Endothelial cell of umbilical vein (primary cell): ENCODE measurements at regions not wholly inside any gene's neighbourhood (a gene's known extent, or its start where the extent isn't known, plus 50 kb on each side); places are given as distances from the start of the nearest gene placed in this dataset.

Experiments
- BruUV-seq: library from RNA; stranded (reverse); fragments of 400-500 nt; replicated peaks from 2 replicates; lab custom pipeline; 2021; lab: Mats Ljungman, UMichigan
- CTCF ChIA-PET: fragments of 300-600, 350-600 bp; sonication (Branson Sonifier 250); formaldehyde crosslinking; loops from one replicate; lab custom pipeline; 2021; ENCODE audit warnings: antibody characterized with exemption, inconsistent platforms; lab: Charles Lee
- POLR2A ChIA-PET: fragments of 300-600, 350-600 bp; sonication (Branson Sonifier 250); formaldehyde crosslinking; loops from one replicate; lab custom pipeline; 2021; ENCODE audit warnings: antibody characterized with exemption, inconsistent platforms; lab: Charles Lee
- DNase-seq: peaks from one replicate; pipeline ENCODE4 v3.0.0-alpha.2; 2011; ENCODE audit warnings: low read depth, low spot score
- FAIRE-seq: peaks from 2 replicates; lab custom pipeline; 2011; peaks lifted over from hg19 to GRCh38; lab: Jason Lieb, UNC
- H2AFZ ChIP-seq: 2 replicates; pipeline ENCODE4 v1.6.0; 2012; ENCODE audit warnings: low read depth, low read length, control low read depth, inconsistent platforms
- H3K27ac ChIP-seq: 2 replicates; pipeline ENCODE4 v1.5.1; 2011; ENCODE audit warnings: low read depth, mild to moderate bottlenecking, control low read depth, low read length, moderate library complexity; ENCODE audit not compliant: insufficient read depth
- H3K27me3 ChIP-seq, 2 experiments: 2 replicates each; pipeline versions ENCODE4 v1.6.0 to v1.6.1; 2011; ENCODE audit warnings: low read length in 2 of 2, mixed read lengths in 1 of 2; ENCODE audit not compliant: control insufficient read depth in 2 of 2, insufficient read depth in 2 of 2
- H3K36me3 ChIP-seq, 2 experiments: 2 replicates in 1 of 2; 3 replicates in 1 of 2; pipeline ENCODE4 v1.5.1; 2011; ENCODE audit warnings: low read length in 2 of 2, mild to moderate bottlenecking in 1 of 2, moderate library complexity in 1 of 2; ENCODE audit not compliant: control insufficient read depth in 2 of 2, insufficient read depth in 2 of 2; ENCODE audit errors: extremely low read depth in 1 of 2
- H3K4me1 ChIP-seq: 3 replicates; pipeline ENCODE4 v1.5.1; 2011; ENCODE audit warnings: mild to moderate bottlenecking, low read length; ENCODE audit not compliant: control insufficient read depth, insufficient read depth; ENCODE audit errors: extremely low read depth
- H3K4me2 ChIP-seq: 2 replicates; pipeline ENCODE4 v1.6.1; 2011; ENCODE audit warnings: low read length, control low read depth, mixed read lengths; ENCODE audit not compliant: insufficient read depth
- H3K4me3 ChIP-seq, 3 experiments: fragments of 200-600 bp in 1 of 3; sonication (generic), shearing (Covaris generic) in 1 of 3; replicated peaks in 1 of 3; 2 replicates each; pipeline ENCODE4 v1.5.1; 2011 to 2016; ENCODE audit warnings: control low read depth in 3 of 3, low read length in 3 of 3, mild to moderate bottlenecking in 2 of 3, inconsistent platforms in 1 of 3, low read depth in 1 of 3, moderate library complexity in 1 of 3; ENCODE audit not compliant: insufficient read depth in 1 of 3
- H3K79me2 ChIP-seq: 2 replicates; pipeline ENCODE4 v1.6.0; 2012; ENCODE audit warnings: low read length, inconsistent platforms; ENCODE audit not compliant: control insufficient read depth, insufficient read depth
- H3K9ac ChIP-seq: replicated peaks from 2 replicates; pipeline ENCODE3; 2011; ENCODE audit warnings: low read length, control low read depth; ENCODE audit not compliant: insufficient read depth; ENCODE audit errors: extremely low read depth
- H3K9me1 ChIP-seq: replicated peaks from 3 replicates; pipeline ENCODE4 v1.6.0; 2011; ENCODE audit warnings: mild to moderate bottlenecking, low read length; ENCODE audit not compliant: control insufficient read depth, insufficient read depth; ENCODE audit errors: extremely low read depth
- H3K9me3 ChIP-seq: replicated peaks from 2 replicates; pipeline ENCODE4 v1.5.1; 2012; ENCODE audit warnings: low read length, inconsistent platforms; ENCODE audit not compliant: control insufficient read depth, insufficient read depth
- H4K20me1 ChIP-seq: replicated peaks from 2 replicates; pipeline ENCODE3; 2011; ENCODE audit warnings: mild to moderate bottlenecking, low read length; ENCODE audit not compliant: control insufficient read depth, insufficient read depth; ENCODE audit errors: extremely low read depth
- CTCF ChIP-seq, 2 donors: IDR thresholded peaks; 1 replicate in 1 of 2; 2 replicates in 1 of 2; pipeline ENCODE4 v1.5.1; 2011; ENCODE audit warnings: low read length in 2 of 2, mild to moderate bottlenecking in 2 of 2, moderate library complexity in 2 of 2, control low read depth in 1 of 2, inconsistent platforms in 1 of 2, low read depth in 1 of 2; ENCODE audit not compliant: insufficient read depth in 1 of 2; ENCODE audit errors: extremely low read depth in 1 of 2
- EZH2 ChIP-seq: IDR thresholded peaks from 2 replicates; pipeline ENCODE4 v1.6.1; 2012; ENCODE audit warnings: borderline replicate concordance, low read depth, mild to moderate bottlenecking, moderate library complexity, low read length, inconsistent platforms; ENCODE audit not compliant: severe bottlenecking
- FOS ChIP-seq: IDR thresholded peaks from 2 replicates; pipeline ENCODE4 v1.6.1; 2011; ENCODE audit warnings: mild to moderate bottlenecking, low read length, moderate library complexity, borderline replicate concordance; ENCODE audit not compliant: insufficient read depth
- GATA2 ChIP-seq: IDR thresholded peaks from 2 replicates; pipeline ENCODE4 v1.7.0; 2011; ENCODE audit warnings: low read depth, mild to moderate bottlenecking, moderate library complexity, mixed read lengths, low read length; ENCODE audit not compliant: insufficient read length, insufficient read depth
- JUN ChIP-seq: IDR thresholded peaks from 2 replicates; pipeline ENCODE4 v1.6.1; 2011; ENCODE audit warnings: borderline replicate concordance, low read depth; ENCODE audit not compliant: insufficient read length, insufficient read depth
- MAX ChIP-seq: IDR thresholded peaks from 2 replicates; pipeline ENCODE4 v1.6.1; 2011; ENCODE audit not compliant: insufficient read depth, insufficient read length
- MYC ChIP-seq: IDR thresholded peaks from one replicate; pipeline ENCODE4 v1.6.1; 2011; ENCODE audit warnings: mild to moderate bottlenecking, low read depth, low read length
- POLR2A ChIP-seq: IDR thresholded peaks from 2 replicates; pipeline ENCODE4 v1.6.1; 2012; ENCODE audit warnings: low read depth, mild to moderate bottlenecking, control low read depth, low read length
- POLR2AphosphoS5 ChIP-seq: IDR thresholded peaks from 2 replicates; pipeline ENCODE4 v1.6.1; 2012; ENCODE audit warnings: low read depth, mild to moderate bottlenecking, control low read depth, low read length, moderate library complexity; ENCODE audit not compliant: insufficient read depth
- dilution Hi-C: fragments of 300-500 bp; cut with MboI; formaldehyde crosslinking; loops from one replicate; pipeline ENCODE4 v1.15.0; 2019; ENCODE audit warnings: low sequenced_read_pairs; ENCODE audit not compliant: extremely low pct_ligation_motif_present
- intact Hi-C: fragments of 100-400 bp; cut with micrococcal nuclease; formaldehyde crosslinking; loops from one replicate; pipeline ENCODE4 v1.10.0; 2022

- POLR2A ChIA-PET: no interaction called here
- DNase-seq (no peak), FAIRE-seq (no peak)
- Histone ChIP-seq H3K4me1 (no peaks in the 10 kb centered on the region), H3K27ac (no peak overlapping the region), H3K79me2 (no peaks in the 10 kb centered on the region), H3K9ac (no peak overlapping the region), H3K4me2 (no peak overlapping the region), H4K20me1 (no peaks in the 10 kb centered on the region), H3K9me3 (no peaks in the 10 kb centered on the region), H3K9me1 (no peaks in the 10 kb centered on the region), H2AFZ (no peak overlapping the region), H3K36me3 (no peaks in the 10 kb centered on the region), H3K27me3 (no peaks in the 10 kb centered on the region), H3K4me3 (no peak overlapping the region)
- no peak for TF ChIP-seq MAX
- TF ChIP-seq CTCF (IDR thresholded peaks at IDR 0.05; ENCODE audit: extremely low read depth in 1 of 2, insufficient read depth in 1 of 2, low read depth in 1 of 2, low read length in 2 of 2): no peak
- no peak for TF ChIP-seq MYC
- TF ChIP-seq FOS: no peak
- no peak for TF ChIP-seq POLR2AphosphoS5
- no peak for TF ChIP-seq JUN
- no peak for TF ChIP-seq EZH2
- TF ChIP-seq POLR2A: no peak
- no peak for TF ChIP-seq GATA2
- CTCF ChIA-PET: no interaction called here
- BruUV-seq: no TSS peak
- intact Hi-C loops: no loop called here
- dilution Hi-C loops: no loop called here
Observed at GRCh38 chr9:115924669-115924987, 229.0 kb upstream of the PAPPA start.
